HepG2 (cell line): ENCODE measurements at regions not wholly inside any gene's neighbourhood (a gene's known extent, or its start where the extent isn't known, plus 50 kb on each side); places are given as distances from the start of the nearest gene placed in this dataset.

Source experiments
- ATAC-seq: fragments of 200-7000 bp; cut with Tn5 transposase; 3 replicates; pipeline ENCODE4 v1.9.1; 2020; ENCODE audit warnings: mild to moderate bottlenecking, moderate library complexity
- BruUV-seq: library from RNA; stranded (reverse); fragments of 400-500 nt; replicated peaks from 2 replicates; lab custom pipeline; 2021; lab: Mats Ljungman, UMichigan
- CTCF ChIA-PET: fragments of 300-600 bp; formaldehyde crosslinking; extraction: SDS; loops from one replicate; lab custom pipeline; 2021; ENCODE audit warnings: low total read pairs, inconsistent platforms, low intra/inter-chr PET ratio; lab: Yijun Ruan, JAX
- POLR2A ChIA-PET: fragments of 350-600 bp; sonication (Branson Sonifier 250); formaldehyde crosslinking; loops from one replicate; lab custom pipeline; 2020; ENCODE audit warnings: antibody characterized with exemption, inconsistent platforms; lab: Yijun Ruan, JAX
- DNase-seq: peaks from one replicate; pipeline ENCODE4 v3.0.0-alpha.2; 2015; ENCODE audit warnings: low spot score
- FAIRE-seq: peaks from 3 replicates; lab custom pipeline; 2011; peaks lifted over from hg19 to GRCh38; lab: Jason Lieb, UNC
- H2AFZ ChIP-seq: one replicate; pipeline ENCODE4 v1.6.1; 2011; ENCODE audit warnings: low read length, inconsistent platforms
- H3K27ac ChIP-seq: fragments of 300-600 bp; 3 replicates; pipeline ENCODE4 v1.8.0; 2011; ENCODE audit warnings: mixed run types, mild to moderate bottlenecking, mixed read lengths, low read length, inconsistent platforms; ENCODE audit not compliant: insufficient read depth; ENCODE audit errors: extremely low read length
- H3K27me3 ChIP-seq, 2 experiments: fragments of 200-600 bp in 1 of 2; 2 replicates in 1 of 2; 3 replicates in 1 of 2; pipeline versions ENCODE4 v1.6.0 to v1.8.0; 2011; ENCODE audit warnings: low read length in 2 of 2, mild to moderate bottlenecking in 2 of 2, moderate library complexity in 2 of 2, inconsistent platforms in 1 of 2; ENCODE audit not compliant: insufficient read depth in 2 of 2, control insufficient read depth in 1 of 2
- H3K36me3 ChIP-seq, 2 experiments: fragments of 200-600 bp in 1 of 2; replicated peaks in 1 of 2; 2 replicates in 1 of 2; 3 replicates in 1 of 2; pipeline versions ENCODE4 v1.5.1 to v1.8.0; 2011; ENCODE audit warnings: low read length in 2 of 2, inconsistent platforms in 1 of 2; ENCODE audit not compliant: insufficient read depth in 2 of 2, control insufficient read depth in 1 of 2
- H3K4me1 ChIP-seq: 2 replicates; pipeline ENCODE4 v1.5.1; 2012; ENCODE audit warnings: low read length, inconsistent platforms; ENCODE audit not compliant: insufficient read depth
- H3K4me2 ChIP-seq: 2 replicates; pipeline ENCODE4 v1.6.0; 2011; ENCODE audit warnings: low read depth, low read length, inconsistent platforms
- H3K4me3 ChIP-seq, 3 experiments: fragments of 200-600 bp in 1 of 3; sonication (generic), shearing (Covaris generic) in 1 of 3; replicated peaks in 1 of 3; 2 replicates each; pipeline ENCODE4 v1.5.1; 2011 to 2016; ENCODE audit warnings: low read length in 3 of 3, inconsistent platforms in 2 of 3, low read depth in 2 of 3, mild to moderate bottlenecking in 2 of 3, control low read depth in 1 of 3, mixed read lengths in 1 of 3; ENCODE audit not compliant: insufficient read depth in 1 of 3
- H3K79me2 ChIP-seq: one replicate; pipeline ENCODE4 v1.6.1; 2011; ENCODE audit warnings: low read length, inconsistent platforms; ENCODE audit not compliant: insufficient read depth
- H3K9ac ChIP-seq: 2 replicates; pipeline ENCODE4 v1.6.0; 2011; ENCODE audit warnings: mild to moderate bottlenecking, low read depth, low read length, inconsistent platforms; ENCODE audit not compliant: insufficient read depth
- H3K9me3 ChIP-seq: 2 replicates; pipeline ENCODE4 v1.5.1; 2012; ENCODE audit warnings: mild to moderate bottlenecking, low read length
- H4K20me1 ChIP-seq: 2 replicates; pipeline ENCODE4 v1.6.0; 2011; ENCODE audit warnings: inconsistent platforms, mild to moderate bottlenecking, low read length, moderate library complexity; ENCODE audit not compliant: insufficient read depth
- HOXD1 ChIP-seq: sonication (generic); formaldehyde crosslinking; IDR thresholded peaks from 2 replicates; pipeline ENCODE4 v1.5.0; 2020; ENCODE audit warnings: missing genetic modification reagents
- LCORL ChIP-seq, 2 experiments: fragments of 450-650 bp in 1 of 2; sonication (generic) in 1 of 2; formaldehyde crosslinking in 1 of 2; IDR thresholded peaks; 2 replicates each; pipeline versions ENCODE4 v1.5.0 to v1.6.1; 2017 to 2020; ENCODE audit warnings: antibody characterized with exemption in 1 of 2, missing genetic modification reagents in 1 of 2
- SAP130 ChIP-seq: IDR thresholded peaks from 2 replicates; pipeline ENCODE4 v1.6.1; 2016; ENCODE audit warnings: low read depth
- SMAD1 ChIP-seq: sonication (generic); formaldehyde crosslinking; IDR thresholded peaks from 2 replicates; pipeline ENCODE4 v1.4.0; 2020; ENCODE audit warnings: missing genetic modification reagents, low read depth, mild to moderate bottlenecking, borderline replicate concordance
- SMC3 ChIP-seq: IDR thresholded peaks from 2 replicates; pipeline ENCODE4 v1.6.1; 2011; ENCODE audit warnings: low read length, improper control_type of control experiment
- TMF1 ChIP-seq: sonication (generic); formaldehyde crosslinking; IDR thresholded peaks from 2 replicates; pipeline ENCODE4 v1.8.1; 2022; ENCODE audit warnings: low read depth, missing genetic modification reagents
- ZFP1 ChIP-seq: IDR thresholded peaks from 2 replicates; pipeline ENCODE4 v1.6.1; 2016
- ZHX1 ChIP-seq: sonication (generic); formaldehyde crosslinking; IDR thresholded peaks from 2 replicates; pipeline ENCODE4 v1.8.1; 2022; ENCODE audit warnings: low read depth, mild to moderate bottlenecking, missing genetic modification reagents
- ZNF362 ChIP-seq: sonication (generic); formaldehyde crosslinking; IDR thresholded peaks from 2 replicates; pipeline ENCODE4 v1.4.0; 2020; ENCODE audit warnings: missing genetic modification reagents, mild to moderate bottlenecking, borderline replicate concordance
- ZNF451 ChIP-seq: sonication (generic); formaldehyde crosslinking; IDR thresholded peaks from 2 replicates; pipeline ENCODE4 v1.5.0; 2020; ENCODE audit warnings: mild to moderate bottlenecking, missing genetic modification reagents
- ZNF709 ChIP-seq: sonication (generic); formaldehyde crosslinking; IDR thresholded peaks from 2 replicates; pipeline ENCODE4 v1.5.0; 2020; ENCODE audit warnings: mild to moderate bottlenecking, missing genetic modification reagents
- ZNF747 ChIP-seq: sonication (generic); formaldehyde crosslinking; IDR thresholded peaks from 2 replicates; pipeline ENCODE4 v1.8.1; 2023; ENCODE audit warnings: missing genetic modification reagents, mild to moderate bottlenecking, borderline replicate concordance
- ZNF776 ChIP-seq: sonication (generic); formaldehyde crosslinking; IDR thresholded peaks from 2 replicates; pipeline ENCODE4 v1.4.0; 2020; ENCODE audit warnings: mild to moderate bottlenecking, missing genetic modification reagents
- WGBS: methylation state at CpG from one replicate; pipeline ENCODE4 v1.1.6; 2017; ENCODE audit warnings: low lambda C conversion rate; 5-methylcytosine and 5-hydroxymethylcytosine counted together
- in situ Hi-C: cut with HindIII; loops from 2 replicates; pipeline ENCODE4 v1.10.0; 2017; ENCODE audit warnings: low pct_unique_long_range_greater_than_20kb; ENCODE audit not compliant: extremely low pct_ligation_motif_present
- intact Hi-C: fragments of 100-400 bp; cut with micrococcal nuclease; formaldehyde crosslinking; loops from one replicate; pipeline ENCODE4 v1.10.0; 2022; ENCODE audit not compliant: unreplicated experiment
- TF ChIP-seq, protein P1 (sequence below): IDR thresholded peaks from 2 replicates; pipeline ENCODE4 v1.6.1; 2016; ENCODE audit warnings: missing genetic modification reagents, missing compliant biosample characterization

DNA sequence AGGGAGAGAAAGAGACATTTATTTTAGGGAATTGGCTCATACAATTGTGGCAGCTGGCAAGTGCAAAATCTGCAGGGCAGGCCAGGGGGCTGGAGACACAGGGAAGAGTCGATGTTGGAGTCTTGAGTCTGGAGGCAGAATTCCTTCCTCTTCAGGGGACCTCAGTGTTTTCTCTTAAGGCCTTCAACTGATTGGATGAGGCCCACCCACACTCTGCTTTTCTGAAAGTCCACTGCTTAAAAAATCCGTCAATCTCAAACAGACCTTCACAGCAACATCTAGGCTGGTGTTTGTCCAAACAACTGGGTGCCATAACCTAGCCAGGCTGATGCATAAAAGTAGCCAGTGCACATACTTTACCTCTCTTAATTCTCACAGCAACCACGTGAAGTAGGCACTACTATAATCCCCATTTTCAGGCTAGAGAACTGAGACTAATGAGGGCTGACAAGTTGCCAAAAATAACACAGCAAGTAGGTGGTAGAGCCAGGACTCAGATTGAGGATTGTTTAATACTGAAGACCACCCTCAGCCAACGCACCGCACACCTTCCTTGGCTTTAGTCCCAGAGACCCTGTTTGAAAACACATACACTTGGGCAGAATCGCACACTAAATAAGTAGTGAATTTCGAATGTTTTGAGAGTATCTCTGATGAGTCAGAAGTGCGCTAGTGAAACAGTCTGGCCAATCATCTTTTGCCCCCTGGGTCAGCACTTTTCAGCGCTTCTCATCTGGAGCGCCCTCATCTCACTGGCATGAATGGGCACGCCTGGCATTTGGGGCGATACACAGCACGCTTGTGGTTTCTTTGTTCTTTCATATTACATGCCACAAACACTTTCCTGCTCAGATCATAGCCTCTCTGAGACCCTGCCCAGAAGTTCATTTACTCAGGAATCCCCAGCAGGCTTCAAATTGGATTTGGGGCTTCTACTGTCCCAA lies 591.4 kb downstream of the CCDC171 start (continued):
- TF ChIP-seq ZNF362 (no peak), ZNF709 (CRISPR knock-in tag) (no peak), HOXD1 (CRISPR knock-in tag) (no peak), SAP130 (CRISPR knock-in tag) (no peak), ZNF451 (CRISPR knock-in tag) (no peak), ZFP1 (CRISPR knock-in tag) (no peak)
- TF ChIP-seq, protein P1, sequence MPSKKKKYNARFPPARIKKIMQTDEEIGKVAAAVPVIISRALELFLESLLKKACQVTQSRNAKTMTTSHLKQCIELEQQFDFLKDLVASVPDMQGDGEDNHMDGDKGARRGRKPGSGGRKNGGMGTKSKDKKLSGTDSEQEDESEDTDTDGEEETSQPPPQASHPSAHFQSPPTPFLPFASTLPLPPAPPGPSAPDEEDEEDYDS (CRISPR knock-in tag), result no peak

DNA sequence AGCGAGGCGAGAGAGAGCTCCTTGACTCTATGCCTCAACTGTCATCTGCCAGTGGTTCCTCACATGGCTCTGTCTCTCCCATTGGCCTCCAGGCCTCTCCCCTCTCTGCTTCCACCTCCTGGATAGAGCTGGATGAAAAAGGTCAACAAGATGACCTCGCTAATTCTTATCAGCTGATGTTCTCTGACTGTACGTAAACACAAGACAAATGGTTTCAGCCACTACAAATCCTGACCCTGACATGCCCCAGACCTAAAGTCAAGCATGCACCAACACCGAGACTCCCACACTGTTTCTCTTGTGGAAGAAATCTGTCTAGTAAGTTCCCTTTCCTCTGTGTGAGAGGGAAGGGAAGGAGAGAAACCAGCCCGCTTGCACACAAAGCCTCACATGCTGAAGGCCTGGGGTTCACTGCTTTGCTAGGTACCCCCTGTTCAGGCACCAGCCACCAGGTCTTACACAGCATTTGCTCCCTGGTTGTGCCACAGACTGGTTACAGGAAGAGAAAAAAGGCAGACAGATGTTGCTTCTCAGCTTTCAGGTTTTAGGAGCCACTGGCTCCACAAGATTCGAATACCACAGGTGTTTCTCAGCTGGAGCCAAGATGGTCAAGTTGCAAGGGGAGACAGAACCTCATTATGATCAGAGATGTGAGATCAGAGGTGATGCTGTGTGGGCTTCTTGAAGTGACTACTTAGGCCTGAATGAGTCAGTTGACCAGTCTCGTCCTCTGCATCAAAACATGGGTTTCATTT lies 592.5 kb downstream of the CCDC171 start:
- no peak overlapping the region for H3K4me2 ChIP-seq
- H3K79me2 ChIP-seq, result no peaks in the 10 kb centered on the region
- no peaks in the 10 kb centered on the region for H3K36me3 ChIP-seq
- WGBS, result 14% methylated on average over 7 of the region's 8 CpGs
- no peak for ATAC-seq
- intact Hi-C loops, result no loop called here
- H2AFZ ChIP-seq, result no peak overlapping the region
- H3K9ac ChIP-seq, result no peak overlapping the region
- in situ Hi-C loops, result loop anchor here (25.0 kb wide), 1 partner anchor 258 kb away; no protein-coding TSS in a partner anchor
- H3K4me1 ChIP-seq, result no peaks in the 10 kb centered on the region
- BruUV-seq, result no TSS peak
- no peak overlapping the region for H3K4me3 ChIP-seq
- no peak for FAIRE-seq
- CTCF ChIA-PET, result no interaction called here
- no peak overlapping the region for H3K27ac ChIP-seq
- no peaks in the 10 kb centered on the region for H3K9me3 ChIP-seq
- H3K27me3 ChIP-seq, result peaks cover 0 to 7% of the 10 kb centered on the region in 2 experiments; a peak in 2 of 5 replicates
- no peaks in the 10 kb centered on the region for H4K20me1 ChIP-seq
- DNase-seq, result no peak
- POLR2A ChIA-PET, result no interaction called here
- no peak for TF ChIP-seq ZNF747
- no peak for TF ChIP-seq ZNF776 (CRISPR knock-in tag)
- TF ChIP-seq TMF1 (CRISPR knock-in tag), result no peak
- no peak for TF ChIP-seq SMC3
- TF ChIP-seq SMAD1 (CRISPR knock-in tag), result no peak
- TF ChIP-seq, protein P1 (CRISPR knock-in tag), result no peak
- TF ChIP-seq ZHX1 (CRISPR knock-in tag), result no peak
- TF ChIP-seq LCORL (IDR thresholded peaks at IDR 0.05), result no peak
- TF ChIP-seq LCORL (CRISPR knock-in tag; IDR thresholded peaks at IDR 0.05), result no peak
